ENCODE measurements at regions not wholly inside any gene's neighbourhood (a gene's known extent, or its start where the extent isn't known, plus 50 kb on each side); places are given as distances from the start of the nearest gene placed in this dataset.

GRCh38 chr10:124324856-124325632 lies 93.7 kb downstream of the OAT start:
- Histone ChIP-seq H3K79me2 (no peaks in the 10 kb centered on the region), H3K4me3 (no peak overlapping the region), H4K20me1 (ENCODE audit: insufficient read depth, poor library complexity, severe bottlenecking) (no peaks in the 10 kb centered on the region), H3K36me3 (replicated peaks; ENCODE audit: insufficient read depth, low read depth) (no peaks in the 10 kb centered on the region), H3K4me2 (no peak overlapping the region), H3K9me3 (ENCODE audit: low read depth) (no peaks in the 10 kb centered on the region), H2AFZ (no peak overlapping the region), H3K27ac (no peak overlapping the region), H3K9me2 (replicated peaks; ENCODE audit: insufficient read depth) (no peaks in the 10 kb centered on the region), H3K27me3 (no peaks in the 10 kb centered on the region), H3K4me1 (ENCODE audit: insufficient read depth) (no peaks in the 10 kb centered on the region)
- 90% methylated on average over 19 of the region's 19 CpGs for WGBS (ENCODE audit: low lambda C conversion rate, missing lambda C conversion rate)
- TF ChIP-seq EZH2phosphoT487 (IDR thresholded peaks at IDR 0.05; ENCODE audit: low read depth, severe bottlenecking, unreplicated experiment) (no peak), EZH2 (IDR thresholded peaks at IDR 0.05; ENCODE audit: borderline replicate concordance) (no peak)
- no peak for DNase-seq (ENCODE audit: low spot score)

- Histone ChIP-seq H3K79me2 (no peaks in the 10 kb centered on the region), H4K20me1 (ENCODE audit: insufficient read depth, poor library complexity, severe bottlenecking) (no peaks in the 10 kb centered on the region), H3K9me3 (ENCODE audit: low read depth) (no peaks in the 10 kb centered on the region), H2AFZ (no peak overlapping the region), H3K9me2 (replicated peaks; ENCODE audit: insufficient read depth) (no peaks in the 10 kb centered on the region), H3K36me3 (replicated peaks; ENCODE audit: insufficient read depth, low read depth) (no peaks in the 10 kb centered on the region), H3K4me1 (ENCODE audit: insufficient read depth) (no peaks in the 10 kb centered on the region), H3K4me3 (no peak overlapping the region), H3K27me3 (no peaks in the 10 kb centered on the region), H3K4me2 (no peak overlapping the region), H3K27ac (no peak overlapping the region)
- no peak for TF ChIP-seq EZH2 (IDR thresholded peaks at IDR 0.05; ENCODE audit: borderline replicate concordance)
- no peak for TF ChIP-seq EZH2phosphoT487 (IDR thresholded peaks at IDR 0.05; ENCODE audit: low read depth, severe bottlenecking, unreplicated experiment)
- TF ChIP-seq, protein P1, sequence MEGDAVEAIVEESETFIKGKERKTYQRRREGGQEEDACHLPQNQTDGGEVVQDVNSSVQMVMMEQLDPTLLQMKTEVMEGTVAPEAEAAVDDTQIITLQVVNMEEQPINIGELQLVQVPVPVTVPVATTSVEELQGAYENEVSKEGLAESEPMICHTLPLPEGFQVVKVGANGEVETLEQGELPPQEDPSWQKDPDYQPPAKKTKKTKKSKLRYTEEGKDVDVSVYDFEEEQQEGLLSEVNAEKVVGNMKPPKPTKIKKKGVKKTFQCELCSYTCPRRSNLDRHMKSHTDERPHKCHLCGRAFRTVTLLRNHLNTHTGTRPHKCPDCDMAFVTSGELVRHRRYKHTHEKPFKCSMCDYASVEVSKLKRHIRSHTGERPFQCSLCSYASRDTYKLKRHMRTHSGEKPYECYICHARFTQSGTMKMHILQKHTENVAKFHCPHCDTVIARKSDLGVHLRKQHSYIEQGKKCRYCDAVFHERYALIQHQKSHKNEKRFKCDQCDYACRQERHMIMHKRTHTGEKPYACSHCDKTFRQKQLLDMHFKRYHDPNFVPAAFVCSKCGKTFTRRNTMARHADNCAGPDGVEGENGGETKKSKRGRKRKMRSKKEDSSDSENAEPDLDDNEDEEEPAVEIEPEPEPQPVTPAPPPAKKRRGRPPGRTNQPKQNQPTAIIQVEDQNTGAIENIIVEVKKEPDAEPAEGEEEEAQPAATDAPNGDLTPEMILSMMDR (IDR thresholded peaks at IDR 0.05; ENCODE audit: poor library complexity), result no peak
- no peak for DNase-seq (ENCODE audit: low spot score)
- 82% methylated on average over 6 of the region's 6 CpGs for WGBS (ENCODE audit: low lambda C conversion rate, missing lambda C conversion rate)
Measured at GRCh38 chr10:124324451-124324850, 94.3 kb downstream of the OAT start.

DNA sequence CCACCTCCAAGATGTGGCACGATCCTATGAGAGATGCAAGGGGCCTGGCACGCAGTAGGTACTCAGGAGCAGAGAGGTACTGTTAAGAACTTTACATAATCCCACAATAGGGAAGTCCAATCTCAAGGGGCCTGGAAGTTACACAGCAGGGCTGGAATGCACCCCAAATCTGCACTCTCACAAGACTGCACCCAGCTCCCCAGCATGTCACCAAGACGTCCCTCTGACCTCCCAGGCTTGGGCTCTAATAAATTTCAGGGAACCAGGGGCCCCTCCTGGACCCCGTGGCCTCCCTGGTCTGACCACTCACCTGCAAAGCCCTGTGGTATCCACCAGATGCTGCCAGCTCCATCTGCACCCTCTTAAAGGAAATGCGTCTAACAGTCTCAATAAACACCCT lies 94.9 kb downstream of the OAT start:
- Histone ChIP-seq H3K9me2 (replicated peaks; ENCODE audit: insufficient read depth) (no peaks in the 10 kb centered on the region), H3K9me3 (ENCODE audit: low read depth) (no peaks in the 10 kb centered on the region), H3K4me1 (ENCODE audit: insufficient read depth) (no peaks in the 10 kb centered on the region), H4K20me1 (ENCODE audit: insufficient read depth, poor library complexity, severe bottlenecking) (no peaks in the 10 kb centered on the region), H3K27me3 (no peaks in the 10 kb centered on the region), H3K79me2 (no peaks in the 10 kb centered on the region), H2AFZ (no peak overlapping the region), H3K4me2 (no peak overlapping the region), H3K36me3 (replicated peaks; ENCODE audit: insufficient read depth, low read depth) (no peaks in the 10 kb centered on the region), H3K27ac (no peak overlapping the region), H3K4me3 (no peak overlapping the region)
- TF ChIP-seq EZH2phosphoT487 (IDR thresholded peaks at IDR 0.05; ENCODE audit: low read depth, severe bottlenecking, unreplicated experiment) (no peak), EZH2 (IDR thresholded peaks at IDR 0.05; ENCODE audit: borderline replicate concordance) (no peak)
- TF ChIP-seq, protein P1 (IDR thresholded peaks at IDR 0.05; ENCODE audit: poor library complexity), result no peak
- 83% methylated on average over 5 of the region's 5 CpGs for WGBS (ENCODE audit: low lambda C conversion rate, missing lambda C conversion rate)
- DNase-seq (ENCODE audit: low spot score), result no peak

DNA sequence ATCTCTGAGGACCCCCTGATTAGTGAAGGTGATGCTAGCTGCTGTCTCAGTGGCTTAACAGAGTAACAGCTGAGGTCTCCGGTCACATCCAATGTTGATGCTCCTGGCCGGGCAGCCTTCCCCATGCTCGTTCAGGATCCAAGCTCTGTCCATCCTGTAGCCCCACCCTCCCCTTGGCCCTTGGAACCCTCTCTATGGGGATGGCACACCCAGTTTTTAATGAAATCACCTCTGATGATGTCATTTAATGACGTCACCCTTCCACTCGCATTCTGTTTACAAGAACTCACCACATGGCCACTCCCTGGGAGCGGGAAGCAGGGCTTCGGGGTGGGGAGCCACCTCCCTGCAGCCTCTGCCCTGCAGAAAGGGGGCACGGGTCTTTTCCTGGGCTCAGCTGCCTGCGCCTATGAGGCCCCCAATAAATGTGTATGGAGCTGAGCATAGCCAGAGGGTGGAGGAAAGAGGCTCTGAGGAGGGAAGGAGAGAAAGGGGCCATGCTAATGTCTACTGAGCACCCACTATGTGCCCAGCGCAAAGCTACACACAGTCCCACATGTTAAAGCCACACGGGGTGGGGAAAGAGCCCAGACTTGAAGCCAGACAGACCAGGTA lies 95.5 kb downstream of the OAT start:
- Histone ChIP-seq H3K4me2 (no peak overlapping the region), H3K4me3 (no peak overlapping the region), H3K27me3 (no peaks in the 10 kb centered on the region), H4K20me1 (ENCODE audit: insufficient read depth, poor library complexity, severe bottlenecking) (no peaks in the 10 kb centered on the region), H3K27ac (no peak overlapping the region), H3K36me3 (replicated peaks; ENCODE audit: insufficient read depth, low read depth) (no peaks in the 10 kb centered on the region), H3K4me1 (ENCODE audit: insufficient read depth) (no peaks in the 10 kb centered on the region), H3K79me2 (no peaks in the 10 kb centered on the region), H2AFZ (no peak overlapping the region), H3K9me3 (ENCODE audit: low read depth) (no peaks in the 10 kb centered on the region), H3K9me2 (replicated peaks; ENCODE audit: insufficient read depth) (no peaks in the 10 kb centered on the region)
- no peak for TF ChIP-seq EZH2 (IDR thresholded peaks at IDR 0.05; ENCODE audit: borderline replicate concordance)
- no peak for TF ChIP-seq EZH2phosphoT487 (IDR thresholded peaks at IDR 0.05; ENCODE audit: low read depth, severe bottlenecking, unreplicated experiment)
- TF ChIP-seq, protein P1 (IDR thresholded peaks at IDR 0.05; ENCODE audit: poor library complexity), result no peak
- WGBS (ENCODE audit: low lambda C conversion rate, missing lambda C conversion rate), result 67% methylated on average over 11 of the region's 11 CpGs
- no peak for DNase-seq (ENCODE audit: low spot score)
